H9 (cell line): ENCODE measurements at regions not wholly inside any gene's neighbourhood (a gene's known extent, or its start where the extent isn't known, plus 50 kb on each side); places are given as distances from the start of the nearest gene placed in this dataset.

Experiments
- DNase-seq: peaks from one replicate; pipeline ENCODE4 v3.0.0-alpha.2; 2017
- H2AFZ ChIP-seq: one replicate; pipeline ENCODE4 v1.6.1; 2013; ENCODE audit warnings: mild to moderate bottlenecking, low read length, control low read depth, moderate library complexity
- H2AK5ac ChIP-seq: 2 replicates; pipeline ENCODE4 v1.6.1; 2013; ENCODE audit warnings: low read length, control low read depth, mixed read lengths; ENCODE audit not compliant: insufficient read length
- H2BK120ac ChIP-seq: one replicate; pipeline ENCODE4 v1.6.1; 2013; ENCODE audit warnings: low read depth, mild to moderate bottlenecking, low read length, control low read depth, inconsistent platforms; ENCODE audit not compliant: poor library complexity, severe bottlenecking
- H2BK12ac ChIP-seq: 2 replicates; pipeline ENCODE4 v1.6.1; 2013; ENCODE audit warnings: low read length, control low read depth, mixed read lengths, low read depth; ENCODE audit not compliant: insufficient read length
- H2BK15ac ChIP-seq: 2 replicates; pipeline ENCODE4 v1.6.1; 2013; ENCODE audit warnings: low read depth, low read length, control low read depth
- H2BK20ac ChIP-seq: one replicate; pipeline ENCODE4 v1.6.1; 2013; ENCODE audit warnings: low read depth, mild to moderate bottlenecking, low read length, control low read depth, inconsistent platforms; ENCODE audit not compliant: poor library complexity, severe bottlenecking
- H2BK5ac ChIP-seq: 2 replicates; pipeline ENCODE4 v1.6.1; 2013; ENCODE audit warnings: low read length, control low read depth, mixed read lengths; ENCODE audit not compliant: insufficient read length
- H3K14ac ChIP-seq: 2 replicates; pipeline ENCODE4 v1.6.1; 2013; ENCODE audit warnings: low read length, control low read depth; ENCODE audit not compliant: insufficient read depth
- H3K18ac ChIP-seq: 2 replicates; pipeline ENCODE4 v1.6.1; 2013; ENCODE audit warnings: low read depth, mild to moderate bottlenecking, mixed read lengths, low read length, control low read depth; ENCODE audit not compliant: insufficient read length
- H3K23ac ChIP-seq: 2 replicates; pipeline ENCODE4 v1.6.1; 2013; ENCODE audit warnings: low read length, control low read depth, mixed read lengths, low read depth; ENCODE audit not compliant: insufficient read length
- H3K23me2 ChIP-seq: 2 replicates; pipeline ENCODE4 v1.6.1; 2013; ENCODE audit warnings: low read depth, mild to moderate bottlenecking, mixed read lengths, low read length, control low read depth; ENCODE audit not compliant: insufficient read length, poor library complexity, severe bottlenecking
- H3K27ac ChIP-seq: 2 replicates; pipeline ENCODE4 v1.5.1; 2013; ENCODE audit warnings: low read length, control low read depth, mixed read lengths, low read depth; ENCODE audit not compliant: insufficient read length
- H3K27me3 ChIP-seq: 2 replicates; pipeline ENCODE4 v1.6.1; 2013; ENCODE audit warnings: low read length, control low read depth, inconsistent platforms; ENCODE audit not compliant: insufficient read depth
- H3K4ac ChIP-seq: 2 replicates; pipeline ENCODE4 v1.6.1; 2013; ENCODE audit warnings: low read depth, mild to moderate bottlenecking, control low read depth, inconsistent platforms, low read length, moderate library complexity
- H3K4me1 ChIP-seq: 2 replicates; pipeline ENCODE4 v1.6.1; 2013; ENCODE audit warnings: low read length, control low read depth, inconsistent platforms; ENCODE audit not compliant: insufficient read depth
- H3K4me2 ChIP-seq: 2 replicates; pipeline ENCODE4 v1.6.1; 2013; ENCODE audit warnings: low read length, control low read depth, mixed read lengths; ENCODE audit not compliant: insufficient read length, insufficient read depth
- H3K56ac ChIP-seq: 2 replicates; pipeline ENCODE4 v1.6.1; 2013; ENCODE audit warnings: low read depth, mild to moderate bottlenecking, mixed read lengths, low read length, control low read depth; ENCODE audit not compliant: insufficient read length
- H3K79me1 ChIP-seq: 2 replicates; pipeline ENCODE4 v1.6.1; 2013; ENCODE audit warnings: low read depth, mild to moderate bottlenecking, moderate library complexity, low read length, control low read depth, inconsistent platforms; ENCODE audit not compliant: insufficient read depth, poor library complexity, severe bottlenecking
- H3K79me2 ChIP-seq: 2 replicates; pipeline ENCODE4 v1.6.1; 2013; ENCODE audit warnings: low read length, control low read depth, inconsistent platforms; ENCODE audit not compliant: insufficient read depth
- H3K9ac ChIP-seq: 2 replicates; pipeline ENCODE4 v1.6.1; 2013; ENCODE audit warnings: low read length, control low read depth, mixed read lengths; ENCODE audit not compliant: insufficient read length; ENCODE audit errors: extremely low read depth
- H3K9me3 ChIP-seq: one replicate; pipeline ENCODE4 v1.6.1; 2013; ENCODE audit warnings: low read depth, low read length, inconsistent platforms; ENCODE audit not compliant: control insufficient read depth
- H3T11ph ChIP-seq: one replicate; pipeline ENCODE4 v1.6.1; 2013; ENCODE audit warnings: mild to moderate bottlenecking, low read length, control low read depth, inconsistent platforms
- H4K20me1 ChIP-seq: one replicate; pipeline ENCODE4 v1.6.1; 2013; ENCODE audit not compliant: control insufficient read depth, insufficient read length, insufficient read depth
- H4K5ac ChIP-seq: 2 replicates; pipeline ENCODE4 v1.6.1; 2013; ENCODE audit warnings: low read depth, mild to moderate bottlenecking, mixed read lengths, low read length, control low read depth; ENCODE audit not compliant: insufficient read length
- H4K8ac ChIP-seq: replicated peaks from 2 replicates; pipeline ENCODE4 v1.6.1; 2013; ENCODE audit warnings: low read length, control low read depth, mixed read lengths, low read depth; ENCODE audit not compliant: insufficient read length
- H4K91ac ChIP-seq: 2 replicates; pipeline ENCODE4 v1.6.1; 2013; ENCODE audit warnings: low read depth, mild to moderate bottlenecking, moderate library complexity, mixed read lengths, low read length, control low read depth; ENCODE audit not compliant: insufficient read length
- H3K27ac Mint-ChIP-seq, 3 experiments: 2 replicates in 2 of 3; 3 replicates in 1 of 3; pipeline ENCODE4 v1.8.0; 2020 to 2021; ENCODE audit warnings: mixed read lengths in 3 of 3, mild to moderate bottlenecking in 1 of 3, moderate library complexity in 1 of 3
- H3K27me3 Mint-ChIP-seq: 2 replicates; pipeline ENCODE4 v1.8.0; 2021; ENCODE audit warnings: low read depth, mild to moderate bottlenecking, moderate library complexity, mixed read lengths
- H3K36me3 Mint-ChIP-seq, 3 experiments: 2 replicates in 2 of 3; 3 replicates in 1 of 3; pipeline ENCODE4 v1.8.0; 2020 to 2021; ENCODE audit warnings: low read depth in 3 of 3, mixed read lengths in 3 of 3; ENCODE audit not compliant: insufficient read depth in 1 of 3
- H3K4me1 Mint-ChIP-seq, 2 experiments: 2 replicates each; pipeline ENCODE4 v1.8.0; 2020; ENCODE audit warnings: mixed read lengths in 2 of 2
- H3K4me3 Mint-ChIP-seq, 2 experiments: 2 replicates in 1 of 2; 3 replicates in 1 of 2; pipeline ENCODE4 v1.8.0; 2020 to 2021; ENCODE audit warnings: mild to moderate bottlenecking in 2 of 2, mixed read lengths in 2 of 2, moderate library complexity in 1 of 2
- H3K9me3 Mint-ChIP-seq, 2 experiments: 2 replicates in 1 of 2; 3 replicates in 1 of 2; pipeline ENCODE4 v1.8.0; 2020; ENCODE audit warnings: mild to moderate bottlenecking in 2 of 2, mixed read lengths in 2 of 2, moderate library complexity in 1 of 2
- WGBS: extraction: QIAGEN DNeasy Blood & Tissue Kit; methylation state at CpG from one replicate; pipeline ENCODE4 v1.1.7; 2013; ENCODE audit warnings: missing lambda C conversion rate, low lambda C conversion rate, mixed read lengths; ENCODE audit not compliant: insufficient read length; ENCODE audit errors: extremely low coverage; 5-methylcytosine and 5-hydroxymethylcytosine counted together
- TF ChIP-seq, protein P1 (sequence below): fragments of 200-600 bp; sonication (generic); conservative IDR thresholded peaks from 3 replicates; pipeline ENCODE4 v1.8.0; 2021; ENCODE audit warnings: antibody characterized with exemption, mild to moderate bottlenecking

DNA sequence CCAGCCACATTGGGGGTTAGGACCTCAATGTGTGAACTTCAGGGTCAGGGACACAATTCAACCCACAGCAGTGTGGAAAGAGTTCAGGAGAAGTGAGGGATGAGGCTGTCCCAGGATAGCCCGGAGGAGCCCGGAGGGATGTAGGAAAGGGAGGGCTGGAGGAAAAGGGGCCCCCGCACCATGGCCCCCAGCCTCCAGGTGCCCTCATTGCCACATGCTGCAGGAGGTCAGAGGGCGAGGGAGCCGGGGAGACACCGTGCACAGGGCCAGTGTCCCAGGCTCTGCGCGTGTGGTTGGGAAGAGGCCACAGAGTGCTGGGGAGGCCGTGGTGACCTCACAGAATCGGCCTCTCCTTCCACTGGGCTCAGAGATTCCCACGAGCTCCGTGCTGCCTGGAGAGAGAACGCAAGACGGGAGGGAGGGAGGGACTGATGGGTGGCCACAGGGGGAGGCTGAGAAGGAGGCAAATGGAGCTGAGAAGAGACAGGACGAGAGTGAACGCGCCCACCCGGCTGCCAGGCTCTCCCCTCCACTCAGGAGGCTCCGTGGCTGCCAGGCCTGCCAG lies 215.1 kb downstream of the DLL1 start:
- Histone ChIP-seq H3K23ac (no peak overlapping the region), H3K27ac (no peak overlapping the region), H2AFZ (no peak overlapping the region), H4K8ac (no peak overlapping the region), H2BK12ac (no peak overlapping the region), H3K4me1 (no peaks in the 10 kb centered on the region), H3K9me3 (peaks cover 7% of the 10 kb centered on the region), H2AK5ac (no peak overlapping the region), H2BK15ac (no peak overlapping the region), H2BK120ac (no peak overlapping the region), H3K4me2 (no peak overlapping the region), H3K23me2 (no peaks in the 10 kb centered on the region), H3K27me3 (no peaks in the 10 kb centered on the region), H3K14ac (no peak overlapping the region), H4K5ac (no peak overlapping the region), H4K91ac (no peak overlapping the region), H3K79me1 (no peaks in the 10 kb centered on the region), H2BK20ac (no peak overlapping the region), H4K20me1 (no peaks in the 10 kb centered on the region), H3K56ac (no peak overlapping the region), H3K79me2 (no peaks in the 10 kb centered on the region), H2BK5ac (no peak overlapping the region), H3K9ac (no peak overlapping the region), H3K4ac (no peak overlapping the region), H3K18ac (no peak overlapping the region), H3T11ph (no peak overlapping the region)
- Mint-ChIP-seq H3K9me3 (peaks cover 12 to 22% of the 10 kb centered on the region in 2 experiments), H3K4me3 (no peak overlapping the region), H3K36me3 (peaks cover 3 to 6% (median 4%) of the 10 kb centered on the region in 3 experiments), H3K27me3 (peaks cover 7% of the 10 kb centered on the region), H3K27ac (no peak overlapping the region), H3K4me1 (peaks cover 0 to 11% of the 10 kb centered on the region in 2 experiments; a peak in 1 of 4 replicates)
- peak; percentile 33 for DNase-seq
- TF ChIP-seq, protein P1, sequence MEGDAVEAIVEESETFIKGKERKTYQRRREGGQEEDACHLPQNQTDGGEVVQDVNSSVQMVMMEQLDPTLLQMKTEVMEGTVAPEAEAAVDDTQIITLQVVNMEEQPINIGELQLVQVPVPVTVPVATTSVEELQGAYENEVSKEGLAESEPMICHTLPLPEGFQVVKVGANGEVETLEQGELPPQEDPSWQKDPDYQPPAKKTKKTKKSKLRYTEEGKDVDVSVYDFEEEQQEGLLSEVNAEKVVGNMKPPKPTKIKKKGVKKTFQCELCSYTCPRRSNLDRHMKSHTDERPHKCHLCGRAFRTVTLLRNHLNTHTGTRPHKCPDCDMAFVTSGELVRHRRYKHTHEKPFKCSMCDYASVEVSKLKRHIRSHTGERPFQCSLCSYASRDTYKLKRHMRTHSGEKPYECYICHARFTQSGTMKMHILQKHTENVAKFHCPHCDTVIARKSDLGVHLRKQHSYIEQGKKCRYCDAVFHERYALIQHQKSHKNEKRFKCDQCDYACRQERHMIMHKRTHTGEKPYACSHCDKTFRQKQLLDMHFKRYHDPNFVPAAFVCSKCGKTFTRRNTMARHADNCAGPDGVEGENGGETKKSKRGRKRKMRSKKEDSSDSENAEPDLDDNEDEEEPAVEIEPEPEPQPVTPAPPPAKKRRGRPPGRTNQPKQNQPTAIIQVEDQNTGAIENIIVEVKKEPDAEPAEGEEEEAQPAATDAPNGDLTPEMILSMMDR: no peak
- no CpG with 5 or more reads among the region's 19 CpGs for WGBS
